Muscle of leg (tissue), 3 donors: ENCODE measurements at regions not wholly inside any gene's neighbourhood (a gene's known extent, or its start where the extent isn't known, plus 50 kb on each side); places are given as distances from the start of the nearest gene placed in this dataset.

Source experiments
- DNase-seq: peaks from one replicate; pipeline ENCODE4 v3.0.0; 2013
- H3K27ac ChIP-seq: one replicate; pipeline ENCODE4 v1.5.1; 2013; ENCODE audit warnings: mild to moderate bottlenecking, low read length, control low read depth
- H3K27me3 ChIP-seq: one replicate; pipeline ENCODE4 v1.6.1; 2013; ENCODE audit warnings: low read length; ENCODE audit not compliant: control insufficient read depth, insufficient read depth
- H3K36me3 ChIP-seq: one replicate; pipeline ENCODE4 v1.6.1; 2013; ENCODE audit warnings: low read length; ENCODE audit not compliant: control insufficient read depth, insufficient read depth
- H3K4me1 ChIP-seq: one replicate; pipeline ENCODE4 v1.6.1; 2013; ENCODE audit warnings: low read length; ENCODE audit not compliant: control insufficient read depth, insufficient read depth
- H3K4me3 ChIP-seq: one replicate; pipeline ENCODE4 v1.5.1; 2013; ENCODE audit warnings: low read length, control low read depth
- H3K9me3 ChIP-seq: replicated peaks from 2 replicates; pipeline ENCODE4 v1.6.1; 2013; ENCODE audit warnings: low read depth, low read length; ENCODE audit not compliant: control insufficient read depth
- WGBS: methylation state at CpG from one replicate; pipeline ENCODE4 v1.1.5; 2013; ENCODE audit warnings: missing lambda C conversion rate; ENCODE audit not compliant: insufficient coverage; 5-methylcytosine and 5-hydroxymethylcytosine counted together

- Histone ChIP-seq H3K36me3 (no peaks in the 10 kb centered on the region), H3K27ac (no peak overlapping the region), H3K9me3 (no peaks in the 10 kb centered on the region), H3K4me1 (no peaks in the 10 kb centered on the region), H3K4me3 (no peak overlapping the region), H3K27me3 (no peaks in the 10 kb centered on the region)
- no CpG with 5 or more reads among the region's 1 CpG for whole genome bisulfite sequencing
- no peak for DNase-seq
Observed at GRCh38 chr5:21121213-21121612, 1133.2 kb upstream of the CDH18 start.

GRCh38 chr5:21097661-21098060 is 1109.7 kb upstream of the CDH18 start:
- no peak overlapping the region for H3K27ac ChIP-seq
- 40% methylated on average over 1 of the region's 1 CpG for WGBS
- H3K4me3 ChIP-seq = no peak overlapping the region

GRCh38 chr5:21094619-21095018 is 1106.6 kb upstream of the CDH18 start:
- Histone ChIP-seq H3K4me1 (no peaks in the 10 kb centered on the region), H3K36me3 (no peaks in the 10 kb centered on the region), H3K9me3 (no peaks in the 10 kb centered on the region), H3K4me3 (no peak overlapping the region), H3K27me3 (no peaks in the 10 kb centered on the region), H3K27ac (no peak overlapping the region)
- DNase-seq = no peak
- WGBS = no CpG with 5 or more reads among the region's 2 CpGs

More at GRCh38 chr5:21097661-21098060, 1109.7 kb upstream of the CDH18 start:
- H3K4me1 ChIP-seq = no peaks in the 10 kb centered on the region
- H3K9me3 ChIP-seq = no peaks in the 10 kb centered on the region
- no peak for DNase-seq
- no peaks in the 10 kb centered on the region for H3K27me3 ChIP-seq
- no peaks in the 10 kb centered on the region for H3K36me3 ChIP-seq

GRCh38 chr5:21087766-21088165 is 1099.8 kb upstream of the CDH18 start:
- H3K4me1 ChIP-seq = no peaks in the 10 kb centered on the region
- H3K27ac ChIP-seq = no peak overlapping the region
- WGBS = no CpG with 5 or more reads among the region's 1 CpG
- H3K4me3 ChIP-seq = no peak overlapping the region
- no peaks in the 10 kb centered on the region for H3K27me3 ChIP-seq
- H3K36me3 ChIP-seq = no peaks in the 10 kb centered on the region
- DNase-seq = no peak
- no peaks in the 10 kb centered on the region for H3K9me3 ChIP-seq

GRCh38 chr5:21085791-21086190 is 1097.8 kb upstream of the CDH18 start:
- no peaks in the 10 kb centered on the region for H3K9me3 ChIP-seq
- WGBS = no CpG with 5 or more reads among the region's 2 CpGs
- H3K4me3 ChIP-seq = no peak overlapping the region
- no peaks in the 10 kb centered on the region for H3K36me3 ChIP-seq
- no peak overlapping the region for H3K27ac ChIP-seq
- no peaks in the 10 kb centered on the region for H3K4me1 ChIP-seq
- H3K27me3 ChIP-seq = no peaks in the 10 kb centered on the region
- no peak for DNase-seq

GRCh38 chr5:21071986-21072385 is 1084.0 kb upstream of the CDH18 start:
- DNase-seq = no peak
- WGBS = 94% methylated on average over 2 of the region's 5 CpGs
- H3K9me3 ChIP-seq = no peaks in the 10 kb centered on the region
- no peaks in the 10 kb centered on the region for H3K27me3 ChIP-seq
- no peak overlapping the region for H3K4me3 ChIP-seq
- no peaks in the 10 kb centered on the region for H3K36me3 ChIP-seq
- H3K27ac ChIP-seq = no peak overlapping the region
- no peaks in the 10 kb centered on the region for H3K4me1 ChIP-seq

GRCh38 chr5:21071421-21071820 is 1083.4 kb upstream of the CDH18 start:
- Histone ChIP-seq H3K4me1 (no peaks in the 10 kb centered on the region), H3K4me3 (no peak overlapping the region), H3K9me3 (no peaks in the 10 kb centered on the region), H3K27me3 (no peaks in the 10 kb centered on the region), H3K27ac (no peak overlapping the region), H3K36me3 (no peaks in the 10 kb centered on the region)
- no CpG with 5 or more reads among the region's 4 CpGs for WGBS
- no peak for DNase-seq

GRCh38 chr5:21070858-21071257 is 1082.9 kb upstream of the CDH18 start:
- Histone ChIP-seq H3K27me3 (no peaks in the 10 kb centered on the region), H3K36me3 (no peaks in the 10 kb centered on the region), H3K4me1 (no peaks in the 10 kb centered on the region), H3K27ac (no peak overlapping the region), H3K9me3 (no peaks in the 10 kb centered on the region), H3K4me3 (no peak overlapping the region)
- DNase-seq = no peak

GRCh38 chr5:21067724-21068123 is 1079.7 kb upstream of the CDH18 start:
- WGBS = no CpG with 5 or more reads among the region's 1 CpG
- H3K36me3 ChIP-seq = no peaks in the 10 kb centered on the region
- H3K27ac ChIP-seq = no peak overlapping the region
- H3K27me3 ChIP-seq = no peaks in the 10 kb centered on the region
- DNase-seq = no peak
- peaks cover 8% of the 10 kb centered on the region for H3K9me3 ChIP-seq
- no peak overlapping the region for H3K4me3 ChIP-seq
- no peaks in the 10 kb centered on the region for H3K4me1 ChIP-seq

GRCh38 chr5:21063146-21063545 is 1075.1 kb upstream of the CDH18 start:
- no peaks in the 10 kb centered on the region for H3K4me1 ChIP-seq
- no peaks in the 10 kb centered on the region for H3K27me3 ChIP-seq
- H3K36me3 ChIP-seq = no peaks in the 10 kb centered on the region
- H3K27ac ChIP-seq = no peak overlapping the region
- no peak for DNase-seq
- no peak overlapping the region for H3K4me3 ChIP-seq
- peaks cover 9% of the 10 kb centered on the region for H3K9me3 ChIP-seq
- 100% methylated on average over 3 of the region's 3 CpGs for WGBS

GRCh38 chr5:21058289-21058688 is 1070.3 kb upstream of the CDH18 start:
- no peak for DNase-seq
- WGBS = 93% methylated on average over 4 of the region's 5 CpGs
- Histone ChIP-seq H3K36me3 (no peaks in the 10 kb centered on the region), H3K4me3 (no peak overlapping the region), H3K4me1 (no peaks in the 10 kb centered on the region), H3K27me3 (no peaks in the 10 kb centered on the region), H3K9me3 (peaks cover 5% of the 10 kb centered on the region), H3K27ac (no peak overlapping the region)
